Breast epithelium (tissue), 3 donors: ENCODE measurements at regions not wholly inside any gene's neighbourhood (a gene's known extent, or its start where the extent isn't known, plus 50 kb on each side); places are given as distances from the start of the nearest gene placed in this dataset.

ENCODE experiments used
- CTCF ChIP-seq, 3 donors: fragments of 450-650 bp; IDR thresholded peaks; one replicate each; pipeline ENCODE4 v1.5.1; 2016 to 2017; ENCODE audit warnings: antibody characterized with exemption in 3 of 3, mild to moderate bottlenecking in 3 of 3, moderate library complexity in 3 of 3
- POLR2AphosphoS5 ChIP-seq, 3 donors: sonication (generic); formaldehyde crosslinking; IDR thresholded peaks; one replicate each; pipeline ENCODE4 v1.6.1; 2017; ENCODE audit warnings: antibody characterized with exemption in 3 of 3

- TF ChIP-seq CTCF (IDR thresholded peaks at IDR 0.05) (no peak), POLR2AphosphoS5 (IDR thresholded peaks at IDR 0.05) (no peak)
Measured at GRCh38 chr1:56057466-56058405, 521.6 kb downstream of the PLPP3 start.
